ENCODE measurements at regions not wholly inside any gene's neighbourhood (a gene's known extent, or its start where the extent isn't known, plus 50 kb on each side); places are given as distances from the start of the nearest gene placed in this dataset.
"Not testable (repeated sequence)": the region's sequence is repeated elsewhere in the genome, so short reads cannot be mapped to it uniquely, and the experiment has no call there.

DNA sequence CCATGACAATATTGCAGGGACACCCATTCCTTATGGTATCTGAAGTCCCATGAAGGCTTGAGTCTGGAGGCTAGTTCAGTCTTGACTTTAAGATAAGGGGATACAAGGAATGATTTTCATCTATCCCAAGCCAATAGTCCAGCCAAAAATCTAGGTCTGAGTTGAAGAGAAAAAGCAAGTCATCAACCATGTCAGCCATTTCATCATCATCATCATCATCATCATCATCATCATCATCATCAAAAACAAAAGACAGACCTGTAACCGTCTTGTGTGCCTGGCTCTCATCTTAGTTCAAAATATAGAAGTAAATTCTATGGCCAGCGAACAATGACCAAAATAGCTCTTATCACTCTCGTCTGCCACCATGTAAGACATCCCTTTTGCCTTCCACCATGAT is 59.5 kb upstream of the FAM90A26 start:
- H3K36me3 ChIP-seq; H3K4me1 ChIP-seq (replicated peaks); H3K27ac ChIP-seq; H3K9me3 ChIP-seq; H3K27me3 ChIP-seq (replicated peaks; ENCODE audit: insufficient read depth); H3K4me3 ChIP-seq; DNase-seq (ENCODE audit: low spot score); intact Hi-C loops (cut with DNase I): not testable (repeated sequence)
- WGBS = 93% methylated on average over 3 of the region's 3 CpGs

- H3K4me1 ChIP-seq (replicated peaks); H3K27me3 ChIP-seq (replicated peaks; ENCODE audit: insufficient read depth); H3K9me3 ChIP-seq; intact Hi-C loops (cut with DNase I); H3K36me3 ChIP-seq; DNase-seq (ENCODE audit: low spot score): not testable (repeated sequence)
- peak overlapping the region; percentile 19 to 33 for H3K4me3 ChIP-seq
- TF ChIP-seq, protein P1, sequence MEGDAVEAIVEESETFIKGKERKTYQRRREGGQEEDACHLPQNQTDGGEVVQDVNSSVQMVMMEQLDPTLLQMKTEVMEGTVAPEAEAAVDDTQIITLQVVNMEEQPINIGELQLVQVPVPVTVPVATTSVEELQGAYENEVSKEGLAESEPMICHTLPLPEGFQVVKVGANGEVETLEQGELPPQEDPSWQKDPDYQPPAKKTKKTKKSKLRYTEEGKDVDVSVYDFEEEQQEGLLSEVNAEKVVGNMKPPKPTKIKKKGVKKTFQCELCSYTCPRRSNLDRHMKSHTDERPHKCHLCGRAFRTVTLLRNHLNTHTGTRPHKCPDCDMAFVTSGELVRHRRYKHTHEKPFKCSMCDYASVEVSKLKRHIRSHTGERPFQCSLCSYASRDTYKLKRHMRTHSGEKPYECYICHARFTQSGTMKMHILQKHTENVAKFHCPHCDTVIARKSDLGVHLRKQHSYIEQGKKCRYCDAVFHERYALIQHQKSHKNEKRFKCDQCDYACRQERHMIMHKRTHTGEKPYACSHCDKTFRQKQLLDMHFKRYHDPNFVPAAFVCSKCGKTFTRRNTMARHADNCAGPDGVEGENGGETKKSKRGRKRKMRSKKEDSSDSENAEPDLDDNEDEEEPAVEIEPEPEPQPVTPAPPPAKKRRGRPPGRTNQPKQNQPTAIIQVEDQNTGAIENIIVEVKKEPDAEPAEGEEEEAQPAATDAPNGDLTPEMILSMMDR (IDR thresholded peaks at IDR 0.05) = peak in 3 of 4 experiments; percentile 53 to 61 (median 54)
- 13% methylated on average over 6 of the region's 6 CpGs for WGBS
- peak overlapping the region; percentile 81 to 82 for H3K27ac ChIP-seq
These were observed 67.1 kb upstream of the FAM90A26 start for GRCh38 chr4:9103148-9103524.

- TF ChIP-seq POLR2AphosphoS5 (IDR thresholded peaks at IDR 0.05) = peak; percentile 85
- H3K36me3 ChIP-seq; H3K4me1 ChIP-seq (replicated peaks); intact Hi-C loops (cut with DNase I); H3K27me3 ChIP-seq (replicated peaks; ENCODE audit: insufficient read depth); H3K9me3 ChIP-seq: not testable (repeated sequence)
- H3K27ac ChIP-seq = peak overlapping the region; percentile 81 to 82
- DNase-seq (ENCODE audit: low spot score) = peak; percentile 88
- peak overlapping the region; percentile 19 to 33 for H3K4me3 ChIP-seq
- WGBS = 42% methylated on average over 22 of the region's 22 CpGs
These were observed 67.6 kb upstream of the FAM90A26 start for GRCh38 chr4:9102471-9103147.

DNA sequence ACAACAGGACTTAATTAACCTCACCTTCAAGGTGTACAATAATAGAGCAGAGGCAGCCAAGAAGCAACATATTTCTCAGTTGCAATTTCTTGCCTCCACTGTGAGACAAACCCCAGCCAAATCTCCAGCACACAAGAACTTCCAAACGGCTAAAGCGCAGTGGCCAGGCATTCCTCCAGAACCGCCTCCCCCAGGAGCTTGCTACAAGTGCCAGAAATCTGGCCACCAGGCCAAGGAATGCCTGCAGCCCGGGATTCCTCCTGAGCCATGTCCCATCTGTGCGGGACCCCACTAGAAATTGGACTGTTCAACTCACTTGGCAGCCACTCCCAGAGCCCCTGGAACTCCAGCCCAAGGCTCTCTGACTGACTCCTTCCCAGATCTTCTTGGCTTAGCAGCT is 73.9 kb upstream of the FAM90A26 start:
- H3K27me3 ChIP-seq (replicated peaks; ENCODE audit: insufficient read depth); intact Hi-C loops (cut with DNase I); H3K36me3 ChIP-seq; H3K27ac ChIP-seq; H3K4me1 ChIP-seq (replicated peaks); H3K4me3 ChIP-seq; H3K9me3 ChIP-seq; DNase-seq (ENCODE audit: low spot score): not testable (repeated sequence)
- 77% methylated on average over 5 of the region's 5 CpGs for WGBS

GRCh38 chr4:9078796-9079195 is 91.4 kb upstream of the FAM90A26 start:
- WGBS = 93% methylated on average over 15 of the region's 15 CpGs
- H3K27me3 ChIP-seq (replicated peaks; ENCODE audit: insufficient read depth); H3K27ac ChIP-seq; H3K9me3 ChIP-seq; DNase-seq (ENCODE audit: low spot score); intact Hi-C loops (cut with DNase I); H3K4me1 ChIP-seq (replicated peaks); H3K4me3 ChIP-seq; H3K36me3 ChIP-seq: not testable (repeated sequence)

- H3K9me3 ChIP-seq; intact Hi-C loops (cut with DNase I): not testable (repeated sequence)
- 93% methylated on average over 3 of the region's 3 CpGs for WGBS
These were observed 93.2 kb upstream of the FAM90A26 start for GRCh38 chr4:9076974-9077373.

DNA sequence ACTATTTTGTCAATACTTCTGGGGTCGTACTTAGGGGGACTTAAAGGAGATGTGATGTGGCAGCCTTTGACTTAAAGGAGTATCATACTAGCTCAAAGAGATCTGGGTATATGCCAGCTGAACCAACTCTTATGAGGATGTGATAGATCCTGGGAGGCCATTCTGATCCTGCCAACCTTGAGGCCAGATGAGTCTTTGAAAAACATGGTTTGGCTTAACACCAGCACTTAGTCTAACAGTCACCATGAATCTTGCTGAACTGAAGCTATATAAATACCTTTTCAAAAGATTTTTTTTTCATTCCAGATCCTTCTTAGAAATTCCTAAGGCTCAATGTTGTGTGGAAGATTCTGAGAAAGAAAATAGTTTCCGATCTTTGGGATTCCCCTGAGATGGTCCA is 93.7 kb upstream of the FAM90A26 start:
- H3K4me1 ChIP-seq (replicated peaks); H3K9me3 ChIP-seq; H3K27me3 ChIP-seq (replicated peaks; ENCODE audit: insufficient read depth); H3K4me3 ChIP-seq; H3K36me3 ChIP-seq; DNase-seq (ENCODE audit: low spot score); intact Hi-C loops (cut with DNase I); H3K27ac ChIP-seq: not testable (repeated sequence)
- 89% methylated on average over 2 of the region's 2 CpGs for WGBS

More at GRCh38 chr4:9076974-9077373, 93.2 kb upstream of the FAM90A26 start:
- not testable (repeated sequence) for H3K27ac ChIP-seq; H3K27me3 ChIP-seq (replicated peaks; ENCODE audit: insufficient read depth); H3K4me3 ChIP-seq; H3K4me1 ChIP-seq (replicated peaks); DNase-seq (ENCODE audit: low spot score); H3K36me3 ChIP-seq

DNA sequence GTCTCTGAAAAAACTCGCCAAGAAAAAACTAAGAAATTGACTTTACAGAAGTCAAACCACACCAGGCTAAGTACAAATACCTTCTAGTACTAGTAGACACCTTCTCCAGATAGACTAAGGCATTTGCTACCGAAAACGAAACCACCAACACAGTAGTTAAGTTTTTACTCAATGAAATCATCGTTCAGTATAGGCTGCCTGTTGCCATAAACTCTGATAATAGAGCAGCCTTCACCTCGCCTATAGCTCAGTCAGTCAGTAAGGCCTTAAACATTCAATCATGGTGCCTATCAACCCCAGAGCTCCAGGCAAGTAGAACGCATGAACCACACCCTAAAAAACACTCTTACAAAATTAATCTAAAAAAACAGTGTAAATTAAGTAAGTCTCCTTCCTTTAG is 96.8 kb upstream of the FAM90A26 start:
- H3K4me1 ChIP-seq (replicated peaks); H3K27ac ChIP-seq; intact Hi-C loops (cut with DNase I); H3K27me3 ChIP-seq (replicated peaks; ENCODE audit: insufficient read depth); H3K4me3 ChIP-seq; DNase-seq (ENCODE audit: low spot score); H3K36me3 ChIP-seq; H3K9me3 ChIP-seq: not testable (repeated sequence)
- WGBS = 84% methylated on average over 6 of the region's 6 CpGs

- H3K4me1 ChIP-seq (replicated peaks); DNase-seq (ENCODE audit: low spot score); intact Hi-C loops (cut with DNase I); H3K27me3 ChIP-seq (replicated peaks; ENCODE audit: insufficient read depth); H3K9me3 ChIP-seq; H3K4me3 ChIP-seq; H3K36me3 ChIP-seq; H3K27ac ChIP-seq: not testable (repeated sequence)
- WGBS = 50% methylated on average over 14 of the region's 14 CpGs
These were observed 97.5 kb upstream of the FAM90A26 start for GRCh38 chr4:9072521-9073220.

DNA sequence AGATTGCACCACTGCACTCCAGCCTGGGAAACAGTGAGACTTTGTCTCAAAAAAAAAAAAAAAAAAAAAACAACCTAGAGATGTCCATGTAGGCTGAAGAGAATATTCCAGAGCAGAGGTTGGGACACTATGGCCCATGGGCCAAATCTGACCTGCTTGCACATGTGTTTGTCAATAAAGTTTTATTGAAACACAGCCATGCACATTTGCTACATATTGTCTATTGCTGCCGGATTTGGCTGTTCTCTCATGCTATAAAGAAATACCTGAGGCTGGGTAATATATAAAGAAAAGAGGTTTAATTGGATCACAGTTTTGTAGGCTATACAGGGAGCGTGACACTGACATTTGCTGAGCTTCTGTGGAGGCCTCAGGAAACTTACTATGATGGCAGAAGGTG is 102.3 kb upstream of the FAM90A26 start:
- H3K4me3 ChIP-seq; H3K27me3 ChIP-seq (replicated peaks; ENCODE audit: insufficient read depth); H3K36me3 ChIP-seq; H3K9me3 ChIP-seq; H3K4me1 ChIP-seq (replicated peaks); H3K27ac ChIP-seq; DNase-seq (ENCODE audit: low spot score); intact Hi-C loops (cut with DNase I): not testable (repeated sequence)
- WGBS = 91% methylated on average over 2 of the region's 2 CpGs

- H3K9me3 ChIP-seq; H3K36me3 ChIP-seq; H3K4me3 ChIP-seq; intact Hi-C loops (cut with DNase I); H3K27ac ChIP-seq; H3K4me1 ChIP-seq (replicated peaks); DNase-seq (ENCODE audit: low spot score); H3K27me3 ChIP-seq (replicated peaks; ENCODE audit: insufficient read depth): not testable (repeated sequence)
- 86% methylated on average over 5 of the region's 5 CpGs for WGBS
These were observed 106.6 kb upstream of the FAM90A26 start for GRCh38 chr4:9063612-9064011.

Measured in prostate gland (tissue), 2 donors.